K562 (cell line): ENCODE measurements at regions not wholly inside any gene's neighbourhood (a gene's known extent, or its start where the extent isn't known, plus 50 kb on each side); places are given as distances from the start of the nearest gene placed in this dataset.

ENCODE experiments used
- ATAC-seq: fragments of 200-7000 bp; cut with Tn5 transposase; 3 replicates; pipeline ENCODE4 v1.9.1; 2020; ENCODE audit warnings: moderate library complexity
- BruUV-seq: library from RNA; stranded (reverse); fragments of 400-500 nt; replicated peaks from 2 replicates; lab custom pipeline; 2021; lab: Mats Ljungman, UMichigan
- CTCF ChIA-PET: fragments of 300-600 bp; formaldehyde crosslinking; extraction: SDS; loops from one replicate; lab custom pipeline; 2021; ENCODE audit warnings: low intra/inter-chr PET ratio; lab: Yijun Ruan, JAX
- POLR2A ChIA-PET: fragments of 300-600, 350-650 bp; sonication (Branson Sonifier 250); formaldehyde crosslinking; extraction: SDS; loops from one replicate; lab custom pipeline; 2021; ENCODE audit warnings: antibody characterized with exemption, inconsistent platforms; lab: Yijun Ruan, JAX
- DNase-seq, 4 experiments: peaks; one replicate each; pipeline versions ENCODE4 v3.0.0 to v3.0.0-alpha.2; 2011 to 2018; ENCODE audit warnings: low spot score in 3 of 4, mixed read lengths in 3 of 4; ENCODE audit errors: extremely low read depth in 1 of 4
- FAIRE-seq: peaks from 2 replicates; lab custom pipeline; 2011; peaks lifted over from hg19 to GRCh38; lab: Jason Lieb, UNC
- H2AFZ ChIP-seq: 2 replicates; pipeline ENCODE4 v1.6.0; 2011; ENCODE audit warnings: low read depth, low read length, control low read depth, inconsistent platforms
- H3K27ac ChIP-seq: fragments of 200-600 bp; 3 replicates; pipeline ENCODE4 v1.8.0; 2011; ENCODE audit warnings: low read depth, mild to moderate bottlenecking, control low read depth, inconsistent platforms, low read length, moderate library complexity, mixed read lengths; ENCODE audit errors: extremely low read depth
- H3K27me3 ChIP-seq, 2 experiments: fragments of 300-600 bp in 1 of 2; 2 replicates in 1 of 2; 3 replicates in 1 of 2; pipeline versions ENCODE4 v1.6.0 to v1.8.0; 2011; ENCODE audit warnings: inconsistent platforms in 2 of 2, low read length in 2 of 2, mild to moderate bottlenecking in 1 of 2, mixed read lengths in 1 of 2, moderate library complexity in 1 of 2; ENCODE audit not compliant: control insufficient read depth in 2 of 2, insufficient read depth in 2 of 2
- H3K36me3 ChIP-seq: fragments of 300-600 bp; 3 replicates; pipeline ENCODE4 v1.8.0; 2011; ENCODE audit warnings: mild to moderate bottlenecking, low read length, inconsistent platforms; ENCODE audit not compliant: control insufficient read depth, insufficient read depth
- H3K4me1 ChIP-seq, 2 experiments: fragments of 200-600 bp in 1 of 2; replicated peaks in 1 of 2; 2 replicates in 1 of 2; 3 replicates in 1 of 2; pipeline versions ENCODE4 v1.5.1 to v1.8.0; 2011; ENCODE audit warnings: inconsistent platforms in 2 of 2, low read length in 2 of 2, mild to moderate bottlenecking in 1 of 2, mixed read lengths in 1 of 2, moderate library complexity in 1 of 2; ENCODE audit not compliant: control insufficient read depth in 2 of 2, insufficient read depth in 2 of 2
- H3K4me2 ChIP-seq: 2 replicates; pipeline ENCODE4 v1.6.1; 2011; ENCODE audit warnings: low read length, control low read depth, inconsistent platforms, mixed read lengths; ENCODE audit not compliant: insufficient read depth
- H3K4me3 ChIP-seq: fragments of 200-600 bp; sonication (generic), shearing (Covaris generic); 2 replicates; pipeline ENCODE4 v1.5.1; 2016; ENCODE audit warnings: control low read depth, inconsistent platforms
- H3K79me2 ChIP-seq: fragments of 200-600 bp; 3 replicates; pipeline ENCODE4 v1.8.0; 2011; ENCODE audit warnings: low read length, inconsistent platforms; ENCODE audit not compliant: control insufficient read depth, insufficient read depth
- H3K9ac ChIP-seq, 2 experiments: 2 replicates each; pipeline versions ENCODE4 v1.6.0 to v1.6.1; 2011; ENCODE audit warnings: low read depth in 2 of 2, low read length in 2 of 2, control low read depth in 1 of 2, inconsistent platforms in 1 of 2, mild to moderate bottlenecking in 1 of 2, mixed read lengths in 1 of 2; ENCODE audit not compliant: insufficient read depth in 1 of 2
- H3K9me1 ChIP-seq: one replicate; pipeline ENCODE4 v1.6.0; 2011; ENCODE audit warnings: inconsistent platforms, mild to moderate bottlenecking, low read length, moderate library complexity; ENCODE audit not compliant: control insufficient read depth, insufficient read depth
- H3K9me3 ChIP-seq: replicated peaks from 2 replicates; pipeline ENCODE4 v1.5.1; 2011; ENCODE audit warnings: low read depth, low read length, inconsistent platforms; ENCODE audit not compliant: control insufficient read depth, insufficient read depth
- H4K20me1 ChIP-seq: replicated peaks from 2 replicates; pipeline ENCODE4 v1.6.1; 2011; ENCODE audit warnings: low read length, inconsistent platforms, mixed read lengths; ENCODE audit not compliant: control insufficient read depth, insufficient read depth
- CBFA2T2 ChIP-seq: fragments of 450-650 bp; conservative IDR thresholded peaks from 2 replicates; pipeline ENCODE4 v1.6.1; 2017; ENCODE audit warnings: mild to moderate bottlenecking
- CBFA2T3 ChIP-seq: fragments of 450-650 bp; IDR thresholded peaks from 2 replicates; pipeline ENCODE4 v1.6.1; 2017
- CBX5 ChIP-seq: IDR thresholded peaks from 2 replicates; pipeline ENCODE4 v1.6.1; 2014; ENCODE audit warnings: low read depth, borderline replicate concordance
- E2F3 ChIP-seq: fragments of 250-450 bp; sonication (Bioruptor Pico); IDR thresholded peaks from 2 replicates; pipeline ENCODE4 v1.4.0; 2020; ENCODE audit warnings: mild to moderate bottlenecking
- FOXJ2 ChIP-seq: fragments of 200-800 bp; sonication (Bioruptor generic); IDR thresholded peaks from 2 replicates; pipeline ENCODE4 v1.6.1; 2016; ENCODE audit warnings: missing genetic modification characterization, missing compliant biosample characterization
- HDAC1 ChIP-seq, 2 experiments: fragments of 450-650 bp; IDR thresholded peaks; 2 replicates each; pipeline ENCODE4 v1.6.1; 2016 to 2017; ENCODE audit warnings: inconsistent platforms in 1 of 2, mild to moderate bottlenecking in 1 of 2, moderate library complexity in 1 of 2
- HNRNPLL ChIP-seq: fragments of 200-400 bp; formaldehyde crosslinking; IDR thresholded peaks from 2 replicates; pipeline ENCODE4 v1.6.1; 2017; ENCODE audit warnings: low read length, low read depth, mild to moderate bottlenecking; ENCODE audit not compliant: poor library complexity, severe bottlenecking
- LEF1 ChIP-seq: fragments of 450-650 bp; IDR thresholded peaks from 2 replicates; pipeline ENCODE4 v1.6.1; 2016; ENCODE audit warnings: mild to moderate bottlenecking
- PRMT5 ChIP-seq: sonication (generic); formaldehyde crosslinking; IDR thresholded peaks from 2 replicates; pipeline ENCODE4 v1.5.0; 2020; ENCODE audit warnings: missing genetic modification reagents
- SOX6 ChIP-seq: fragments of 450-650 bp; IDR thresholded peaks from 2 replicates; pipeline ENCODE4 v1.6.1; 2014; ENCODE audit warnings: mild to moderate bottlenecking
- TGIF2 ChIP-seq: sonication (generic); formaldehyde crosslinking; IDR thresholded peaks from 2 replicates; pipeline ENCODE4 v1.8.1; 2022; ENCODE audit warnings: mild to moderate bottlenecking, missing genetic modification reagents, moderate library complexity
- ZNF707 ChIP-seq: fragments of 250-450 bp; sonication (Bioruptor Pico); conservative IDR thresholded peaks from 2 replicates; pipeline ENCODE4 v1.8.0; 2022; ENCODE audit warnings: inconsistent platforms, mild to moderate bottlenecking, moderate library complexity
- ZNF778 ChIP-seq: fragments of 450-650 bp; formaldehyde crosslinking; IDR thresholded peaks from 2 replicates; pipeline ENCODE4 v1.4.0; 2020; ENCODE audit warnings: mild to moderate bottlenecking, moderate library complexity
- WGBS: fragments of 100-300 bp; shearing (Covaris generic); methylation state at CpG from one replicate; pipeline ENCODE4 v1.1.6; 2016; ENCODE audit warnings: low coverage, mixed read lengths; ENCODE audit not compliant: insufficient coverage; ENCODE audit errors: missing lambda C conversion rate; 5-methylcytosine and 5-hydroxymethylcytosine counted together
- in situ Hi-C: fragments of 300-500 bp; cut with MboI; formaldehyde crosslinking; loops from 4 replicates; pipeline ENCODE4 v1.15.0; 2018; ENCODE audit warnings: inconsistent platforms, mixed read lengths
- intact Hi-C: fragments of 100-400 bp; cut with micrococcal nuclease; formaldehyde crosslinking; loops from 2 replicates; pipeline ENCODE4 v1.14.2; 2022
- TF ChIP-seq, protein P1 (sequence below): fragments of 250-450 bp; sonication (Bioruptor Pico); IDR thresholded peaks from 2 replicates; pipeline ENCODE4 v1.8.0; 2021; ENCODE audit warnings: mild to moderate bottlenecking, moderate library complexity
- TF ChIP-seq, protein P2 (sequence below): IDR thresholded peaks from 2 replicates; pipeline ENCODE4 v1.6.1; 2016; ENCODE audit warnings: missing genetic modification characterization, missing compliant biosample characterization
- TF ChIP-seq, protein P3 (sequence below): fragments of 150-350 bp; IDR thresholded peaks from 2 replicates; pipeline ENCODE4 v1.6.1; 2014; ENCODE audit warnings: low read depth, mild to moderate bottlenecking, low read length, borderline replicate concordance
- TF ChIP-seq, protein P4 (sequence below): sonication (generic); formaldehyde crosslinking; IDR thresholded peaks from 2 replicates; pipeline ENCODE4 v1.8.1; 2023; ENCODE audit warnings: mild to moderate bottlenecking, missing genetic modification reagents

DNA sequence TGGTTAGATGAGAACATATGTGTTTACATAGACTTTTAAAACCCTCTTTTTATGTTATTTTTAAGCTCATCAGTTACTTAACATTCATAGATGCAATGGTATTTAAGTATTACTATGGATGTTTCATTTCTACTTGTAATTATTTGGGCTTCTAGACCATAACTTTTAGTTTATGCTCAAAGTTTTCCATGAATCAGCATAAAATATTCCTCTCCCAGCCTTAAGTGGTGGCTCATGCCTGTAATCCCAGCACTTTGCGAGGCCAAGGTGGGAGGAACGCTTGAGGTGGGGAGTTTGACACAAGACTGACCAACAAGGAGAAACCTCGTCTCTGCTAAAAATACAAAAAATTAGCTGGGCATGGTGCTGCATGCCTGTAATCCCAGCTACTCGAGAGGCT lies 118.5 kb upstream of the HSFY2 start:
- FAIRE-seq (no peak), ATAC-seq (no peak), DNase-seq (no peak)
- H3K4me1 ChIP-seq: no peaks in the 10 kb centered on the region
- H4K20me1 ChIP-seq: no peaks in the 10 kb centered on the region
- H3K36me3 ChIP-seq: no peaks in the 10 kb centered on the region
- WGBS: no CpG with 5 or more reads among the region's 4 CpGs
- no peak overlapping the region for H3K27ac ChIP-seq
- no peaks in the 10 kb centered on the region for H3K79me2 ChIP-seq
- POLR2A ChIA-PET: no interaction called here
- H3K27me3 ChIP-seq: no peaks in the 10 kb centered on the region
- in situ Hi-C loops (no loop called here), intact Hi-C loops (no loop called here)
- no peak overlapping the region for H3K9ac ChIP-seq
- H3K4me3 ChIP-seq: no peak overlapping the region
- no peak for TF ChIP-seq CBFA2T3
- TF ChIP-seq SOX6: no peak
- TF ChIP-seq, protein P1, sequence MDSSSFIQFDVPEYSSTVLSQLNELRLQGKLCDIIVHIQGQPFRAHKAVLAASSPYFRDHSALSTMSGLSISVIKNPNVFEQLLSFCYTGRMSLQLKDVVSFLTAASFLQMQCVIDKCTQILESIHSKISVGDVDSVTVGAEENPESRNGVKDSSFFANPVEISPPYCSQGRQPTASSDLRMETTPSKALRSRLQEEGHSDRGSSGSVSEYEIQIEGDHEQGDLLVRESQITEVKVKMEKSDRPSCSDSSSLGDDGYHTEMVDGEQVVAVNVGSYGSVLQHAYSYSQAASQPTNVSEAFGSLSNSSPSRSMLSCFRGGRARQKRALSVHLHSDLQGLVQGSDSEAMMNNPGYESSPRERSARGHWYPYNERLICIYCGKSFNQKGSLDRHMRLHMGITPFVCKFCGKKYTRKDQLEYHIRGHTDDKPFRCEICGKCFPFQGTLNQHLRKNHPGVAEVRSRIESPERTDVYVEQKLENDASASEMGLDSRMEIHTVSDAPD (CRISPR knock-in tag): no peak
- TF ChIP-seq CBFA2T2: no peak
- no peak for TF ChIP-seq HNRNPLL
- TF ChIP-seq PRMT5: no peak
- TF ChIP-seq CBX5: no peak
- TF ChIP-seq TGIF2 (CRISPR knock-in tag): no peak
- no peak for TF ChIP-seq FOXJ2 (tag)
- TF ChIP-seq, protein P2, sequence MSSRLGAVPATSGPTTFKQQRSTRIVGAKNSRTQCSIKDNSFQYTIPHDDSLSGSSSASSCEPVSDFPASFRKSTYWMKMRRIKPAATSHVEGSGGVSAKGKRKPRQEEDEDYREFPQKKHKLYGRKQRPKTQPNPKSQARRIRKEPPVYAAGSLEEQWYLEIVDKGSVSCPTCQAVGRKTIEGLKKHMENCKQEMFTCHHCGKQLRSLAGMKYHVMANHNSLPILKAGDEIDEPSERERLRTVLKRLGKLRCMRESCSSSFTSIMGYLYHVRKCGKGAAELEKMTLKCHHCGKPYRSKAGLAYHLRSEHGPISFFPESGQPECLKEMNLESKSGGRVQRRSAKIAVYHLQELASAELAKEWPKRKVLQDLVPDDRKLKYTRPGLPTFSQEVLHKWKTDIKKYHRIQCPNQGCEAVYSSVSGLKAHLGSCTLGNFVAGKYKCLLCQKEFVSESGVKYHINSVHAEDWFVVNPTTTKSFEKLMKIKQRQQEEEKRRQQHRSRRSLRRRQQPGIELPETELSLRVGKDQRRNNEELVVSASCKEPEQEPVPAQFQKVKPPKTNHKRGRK (tag): no peak
- TF ChIP-seq, protein P3, sequence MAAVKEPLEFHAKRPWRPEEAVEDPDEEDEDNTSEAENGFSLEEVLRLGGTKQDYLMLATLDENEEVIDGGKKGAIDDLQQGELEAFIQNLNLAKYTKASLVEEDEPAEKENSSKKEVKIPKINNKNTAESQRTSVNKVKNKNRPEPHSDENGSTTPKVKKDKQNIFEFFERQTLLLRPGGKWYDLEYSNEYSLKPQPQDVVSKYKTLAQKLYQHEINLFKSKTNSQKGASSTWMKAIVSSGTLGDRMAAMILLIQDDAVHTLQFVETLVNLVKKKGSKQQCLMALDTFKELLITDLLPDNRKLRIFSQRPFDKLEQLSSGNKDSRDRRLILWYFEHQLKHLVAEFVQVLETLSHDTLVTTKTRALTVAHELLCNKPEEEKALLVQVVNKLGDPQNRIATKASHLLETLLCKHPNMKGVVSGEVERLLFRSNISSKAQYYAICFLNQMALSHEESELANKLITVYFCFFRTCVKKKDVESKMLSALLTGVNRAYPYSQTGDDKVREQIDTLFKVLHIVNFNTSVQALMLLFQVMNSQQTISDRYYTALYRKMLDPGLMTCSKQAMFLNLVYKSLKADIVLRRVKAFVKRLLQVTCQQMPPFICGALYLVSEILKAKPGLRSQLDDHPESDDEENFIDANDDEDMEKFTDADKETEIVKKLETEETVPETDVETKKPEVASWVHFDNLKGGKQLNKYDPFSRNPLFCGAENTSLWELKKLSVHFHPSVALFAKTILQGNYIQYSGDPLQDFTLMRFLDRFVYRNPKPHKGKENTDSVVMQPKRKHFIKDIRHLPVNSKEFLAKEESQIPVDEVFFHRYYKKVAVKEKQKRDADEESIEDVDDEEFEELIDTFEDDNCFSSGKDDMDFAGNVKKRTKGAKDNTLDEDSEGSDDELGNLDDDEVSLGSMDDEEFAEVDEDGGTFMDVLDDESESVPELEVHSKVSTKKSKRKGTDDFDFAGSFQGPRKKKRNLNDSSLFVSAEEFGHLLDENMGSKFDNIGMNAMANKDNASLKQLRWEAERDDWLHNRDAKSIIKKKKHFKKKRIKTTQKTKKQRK: no peak
- TF ChIP-seq HDAC1 (IDR thresholded peaks at IDR 0.05): no peak
- TF ChIP-seq, protein P4, sequence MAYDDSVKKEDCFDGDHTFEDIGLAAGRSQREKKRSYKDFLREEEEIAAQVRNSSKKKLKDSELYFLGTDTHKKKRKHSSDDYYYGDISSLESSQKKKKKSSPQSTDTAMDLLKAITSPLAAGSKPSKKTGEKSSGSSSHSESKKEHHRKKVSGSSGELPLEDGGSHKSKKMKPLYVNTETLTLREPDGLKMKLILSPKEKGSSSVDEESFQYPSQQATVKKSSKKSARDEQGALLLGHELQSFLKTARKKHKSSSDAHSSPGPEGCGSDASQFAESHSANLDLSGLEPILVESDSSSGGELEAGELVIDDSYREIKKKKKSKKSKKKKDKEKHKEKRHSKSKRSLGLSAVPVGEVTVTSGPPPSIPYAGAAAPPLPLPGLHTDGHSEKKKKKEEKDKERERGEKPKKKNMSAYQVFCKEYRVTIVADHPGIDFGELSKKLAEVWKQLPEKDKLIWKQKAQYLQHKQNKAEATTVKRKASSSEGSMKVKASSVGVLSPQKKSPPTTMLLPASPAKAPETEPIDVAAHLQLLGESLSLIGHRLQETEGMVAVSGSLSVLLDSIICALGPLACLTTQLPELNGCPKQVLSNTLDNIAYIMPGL (CRISPR knock-in tag): no peak
- no peak for TF ChIP-seq ZNF778 (CRISPR knock-in tag)
- TF ChIP-seq LEF1: no peak
- no peak for TF ChIP-seq ZNF707
- no peak for TF ChIP-seq E2F3
- H3K9me1 ChIP-seq: no peaks in the 10 kb centered on the region
- no peak overlapping the region for H3K4me2 ChIP-seq
- H2AFZ ChIP-seq: no peak overlapping the region
- no peaks in the 10 kb centered on the region for H3K9me3 ChIP-seq
- BruUV-seq: no TSS peak
- CTCF ChIA-PET: no interaction called here
